GM21367 (cell line): ENCODE measurements at regions not wholly inside any gene's neighbourhood (a gene's known extent, or its start where the extent isn't known, plus 50 kb on each side); places are given as distances from the start of the nearest gene placed in this dataset.
"Not testable (repeated sequence)": the region's sequence is repeated elsewhere in the genome, so short reads cannot be mapped to it uniquely, and the experiment has no call there.

Source experiments
- ATAC-seq: cut with Tn5 transposase; IDR thresholded peaks from one replicate; pipeline ENCODE4 v1.9.1; 2021; ENCODE audit not compliant: unreplicated experiment

- ATAC-seq = no peak
Observed at GRCh38 chr6:6998194-6998569, 109.6 kb upstream of the RREB1 start.

- ATAC-seq = no peak
Observed at GRCh38 chr6:7000825-7001777, 106.7 kb upstream of the RREB1 start.

GRCh38 chr6:7003041-7003440 lies 104.7 kb upstream of the RREB1 start:
- no peak for ATAC-seq

GRCh38 chr6:7004581-7005297 lies 103.0 kb upstream of the RREB1 start:
- no peak for ATAC-seq

GRCh38 chr6:7006515-7007191 lies 101.1 kb upstream of the RREB1 start:
- no peak for ATAC-seq

GRCh38 chr6:7008451-7008988 lies 99.2 kb upstream of the RREB1 start:
- ATAC-seq = no peak

GRCh38 chr6:7016226-7016625 lies 91.5 kb upstream of the RREB1 start:
- no peak for ATAC-seq

GRCh38 chr6:7021301-7021700 lies 86.5 kb upstream of the RREB1 start:
- ATAC-seq = no peak

GRCh38 chr6:7025861-7026260 lies 81.9 kb upstream of the RREB1 start:
- ATAC-seq = no peak

- not testable (repeated sequence) for ATAC-seq
Observed at GRCh38 chr6:7028963-7029362, 78.8 kb upstream of the RREB1 start.

GRCh38 chr6:7030968-7031367 lies 76.8 kb upstream of the RREB1 start:
- not testable (repeated sequence) for ATAC-seq

- no peak for ATAC-seq
Observed at GRCh38 chr6:7033202-7033601, 74.6 kb upstream of the RREB1 start.

GRCh38 chr6:7034055-7034454 lies 73.7 kb upstream of the RREB1 start:
- no peak for ATAC-seq

- ATAC-seq = no peak
Observed at GRCh38 chr6:7035837-7036249, 71.9 kb upstream of the RREB1 start.

- ATAC-seq = no peak
Observed at GRCh38 chr6:7041511-7042026, 66.2 kb upstream of the RREB1 start.

- ATAC-seq = no peak
Observed at GRCh38 chr6:7042056-7042653, 65.6 kb upstream of the RREB1 start.

GRCh38 chr6:7042654-7043545 lies 64.9 kb upstream of the RREB1 start:
- no peak for ATAC-seq

- no peak for ATAC-seq
Observed at GRCh38 chr6:7045331-7045730, 62.4 kb upstream of the RREB1 start.

- no peak for ATAC-seq
Observed at GRCh38 chr6:7045746-7046145, 62.0 kb upstream of the RREB1 start.

GRCh38 chr6:7047128-7047527 lies 60.6 kb upstream of the RREB1 start:
- no peak for ATAC-seq
